H1 (cell line): ENCODE measurements at regions not wholly inside any gene's neighbourhood (a gene's known extent, or its start where the extent isn't known, plus 50 kb on each side); places are given as distances from the start of the nearest gene placed in this dataset.
A peak's percentile ranks its signal among the peaks of the same experiment; 100 is the strongest.

ENCODE experiments used
- CTCF ChIA-PET: fragments of 300-600 bp; sonication (Branson Sonifier 250); formaldehyde crosslinking; loops from one replicate; lab custom pipeline; 2021; ENCODE audit not compliant: partially characterized antibody; lab: Charles Lee
- POLR2A ChIA-PET: fragments of 300-600 bp; sonication (Branson Sonifier 250); formaldehyde crosslinking; loops from one replicate; lab custom pipeline; 2021; ENCODE audit warnings: inconsistent platforms; ENCODE audit not compliant: partially characterized antibody; lab: Charles Lee
- DNase-seq, 2 experiments: peaks; one replicate each; pipeline versions ENCODE4 v3.0.0 to v3.0.0-alpha.2; 2010 to 2022; ENCODE audit warnings: low spot score in 2 of 2, low read depth in 1 of 2, mixed read lengths in 1 of 2
- FAIRE-seq: peaks from 2 replicates; lab custom pipeline; 2011; peaks lifted over from hg19 to GRCh38; lab: Jason Lieb, UNC
- H2AFZ ChIP-seq: 2 replicates; pipeline ENCODE4 v1.8.1; 2012; ENCODE audit warnings: low read length, inconsistent platforms
- H2AK5ac ChIP-seq: 2 replicates; pipeline ENCODE4 v1.6.1; 2013; ENCODE audit warnings: low read depth, low read length
- H2BK120ac ChIP-seq: replicated peaks from 2 replicates; pipeline ENCODE3; 2013; ENCODE audit warnings: low read depth, low read length, inconsistent platforms
- H2BK12ac ChIP-seq: 2 replicates; pipeline ENCODE4 v1.6.1; 2013; ENCODE audit warnings: low read depth, low read length
- H2BK15ac ChIP-seq: 2 replicates; pipeline ENCODE4 v1.6.1; 2013; ENCODE audit warnings: low read length
- H2BK20ac ChIP-seq: 2 replicates; pipeline ENCODE4 v1.6.1; 2013; ENCODE audit warnings: low read length
- H2BK5ac ChIP-seq: 2 replicates; pipeline ENCODE4 v1.6.1; 2013; ENCODE audit warnings: low read depth, low read length
- H3K14ac ChIP-seq: 2 replicates; pipeline ENCODE4 v1.6.1; 2013; ENCODE audit warnings: inconsistent platforms; ENCODE audit not compliant: insufficient read length
- H3K18ac ChIP-seq: 2 replicates; pipeline ENCODE4 v1.6.1; 2013; ENCODE audit warnings: low read length; ENCODE audit errors: extremely low read depth
- H3K23ac ChIP-seq: 2 replicates; pipeline ENCODE4 v1.6.1; 2013; ENCODE audit warnings: inconsistent platforms; ENCODE audit not compliant: insufficient read length
- H3K23me2 ChIP-seq: 2 replicates; pipeline ENCODE4 v1.6.1; 2013; ENCODE audit warnings: low read depth, low read length
- H3K27ac ChIP-seq: 2 replicates; pipeline ENCODE4 v1.6.1; 2011; ENCODE audit warnings: low read depth, low read length, inconsistent platforms
- H3K27me3 ChIP-seq, 4 experiments: replicated peaks in 1 of 4; 1 replicate in 1 of 4; 2 replicates in 3 of 4; pipeline versions ENCODE4 v1.6.1 to v1.8.1; 2011 to 2013; ENCODE audit warnings: low read length in 3 of 4, mild to moderate bottlenecking in 3 of 4, inconsistent platforms in 2 of 4, mixed read lengths in 2 of 4, moderate library complexity in 1 of 4; ENCODE audit not compliant: control insufficient read depth in 3 of 4, insufficient read depth in 3 of 4; ENCODE audit errors: extremely low read depth in 1 of 4
- H3K36me3 ChIP-seq, 4 experiments: 2 replicates each; pipeline versions ENCODE4 v1.6.1 to v1.8.1; 2011 to 2013; ENCODE audit warnings: mild to moderate bottlenecking in 4 of 4, low read length in 3 of 4, moderate library complexity in 2 of 4, control low read depth in 1 of 4, inconsistent platforms in 1 of 4; ENCODE audit not compliant: insufficient read depth in 4 of 4, control insufficient read depth in 2 of 4
- H3K4ac ChIP-seq: replicated peaks from 2 replicates; pipeline ENCODE3; 2013; ENCODE audit warnings: low read length, low read depth, mixed read lengths, inconsistent platforms; ENCODE audit not compliant: insufficient read length
- H3K4me1 ChIP-seq, 4 experiments: replicated peaks in 1 of 4; 1 replicate in 1 of 4; 2 replicates in 3 of 4; pipeline versions ENCODE4 v1.6.1 to v1.8.1; 2011 to 2013; ENCODE audit warnings: low read length in 3 of 4, inconsistent platforms in 2 of 4, mixed read lengths in 1 of 4; ENCODE audit not compliant: insufficient read depth in 4 of 4, control insufficient read depth in 3 of 4
- H3K4me2 ChIP-seq, 2 experiments: 2 replicates each; pipeline versions ENCODE4 v1.6.1 to v1.8.1; 2011 to 2013; ENCODE audit warnings: low read depth in 2 of 2, low read length in 2 of 2, control low read depth in 1 of 2, inconsistent platforms in 1 of 2, mild to moderate bottlenecking in 1 of 2; ENCODE audit not compliant: insufficient read depth in 1 of 2
- H3K4me3 ChIP-seq, 4 experiments: fragments of 200-600, 300-600 bp in 1 of 4; sonication (generic), shearing (Covaris generic), sonication (Bioruptor Twin) in 1 of 4; 2 replicates each; pipeline versions ENCODE4 v1.5.1 to v1.8.1; 2011 to 2016; ENCODE audit warnings: low read length in 4 of 4, low read depth in 3 of 4, control low read depth in 2 of 4, inconsistent platforms in 2 of 4, mild to moderate bottlenecking in 2 of 4, mixed read lengths in 1 of 4, moderate library complexity in 1 of 4; ENCODE audit not compliant: insufficient read depth in 2 of 4; ENCODE audit errors: extremely low read depth in 1 of 4
- H3K56ac ChIP-seq: replicated peaks from 2 replicates; pipeline ENCODE3; 2013; ENCODE audit warnings: low read depth, mild to moderate bottlenecking, mixed read lengths, low read length, inconsistent platforms; ENCODE audit not compliant: insufficient read length
- H3K79me1 ChIP-seq: 2 replicates; pipeline ENCODE4 v1.6.1; 2013; ENCODE audit warnings: low read depth, low read length, control low read depth
- H3K79me2 ChIP-seq, 2 experiments: 2 replicates each; pipeline versions ENCODE4 v1.6.1 to v1.8.1; 2012 to 2013; ENCODE audit warnings: low read length in 2 of 2, mild to moderate bottlenecking in 2 of 2, inconsistent platforms in 1 of 2; ENCODE audit not compliant: insufficient read depth in 2 of 2, control insufficient read depth in 1 of 2
- H3K9ac ChIP-seq, 4 experiments: replicated peaks in 1 of 4; 1 replicate in 1 of 4; 2 replicates in 3 of 4; pipeline versions ENCODE4 v1.6.1 to v1.8.1; 2011 to 2013; ENCODE audit warnings: low read depth in 3 of 4, low read length in 3 of 4, control low read depth in 2 of 4, mild to moderate bottlenecking in 2 of 4, moderate library complexity in 2 of 4, inconsistent platforms in 1 of 4; ENCODE audit errors: extremely low read depth in 1 of 4
- H3K9me3 ChIP-seq, 2 experiments: 2 replicates each; pipeline versions ENCODE4 v1.6.1 to v1.8.1; 2012 to 2013; ENCODE audit warnings: mild to moderate bottlenecking in 2 of 2, moderate library complexity in 2 of 2, control low read depth in 1 of 2, inconsistent platforms in 1 of 2, low read depth in 1 of 2, low read length in 1 of 2, mixed read lengths in 1 of 2; ENCODE audit not compliant: insufficient read depth in 2 of 2
- H4K20me1 ChIP-seq, 2 experiments: replicated peaks in 1 of 2; 2 replicates each; pipeline versions ENCODE3 to v1.8.1; 2011 to 2013; ENCODE audit warnings: inconsistent platforms in 2 of 2, low read length in 2 of 2, mild to moderate bottlenecking in 1 of 2; ENCODE audit not compliant: insufficient read depth in 2 of 2, control insufficient read depth in 1 of 2
- H4K5ac ChIP-seq: 2 replicates; pipeline ENCODE4 v1.6.1; 2013; ENCODE audit warnings: low read length, low read depth, mixed read lengths, inconsistent platforms; ENCODE audit not compliant: insufficient read length
- H4K8ac ChIP-seq: 2 replicates; pipeline ENCODE4 v1.8.0; 2013; ENCODE audit warnings: mild to moderate bottlenecking, moderate library complexity, low read length, inconsistent platforms; ENCODE audit not compliant: insufficient read depth; ENCODE audit errors: extremely low read depth
- H4K91ac ChIP-seq: replicated peaks from 2 replicates; pipeline ENCODE3; 2013; ENCODE audit warnings: low read length, mixed read lengths, inconsistent platforms; ENCODE audit not compliant: insufficient read length
- BACH1 ChIP-seq: IDR thresholded peaks from 2 replicates; pipeline ENCODE4 v1.6.1; 2012; ENCODE audit warnings: low read length, improper control_type of control experiment
- BRCA1 ChIP-seq: IDR thresholded peaks from 2 replicates; pipeline ENCODE4 v1.6.1; 2012; ENCODE audit warnings: low read depth, low read length, improper control_type of control experiment
- CEBPB ChIP-seq: IDR thresholded peaks from 2 replicates; pipeline ENCODE4 v1.6.1; 2012; ENCODE audit warnings: low read depth, low read length
- CTBP2 ChIP-seq: IDR thresholded peaks from 2 replicates; pipeline ENCODE4 v1.7.0; 2011; ENCODE audit warnings: borderline replicate concordance, mild to moderate bottlenecking, moderate library complexity, mixed read lengths, low read length; ENCODE audit not compliant: insufficient read depth, insufficient read length
- NANOG ChIP-seq: IDR thresholded peaks from 2 replicates; pipeline ENCODE4 v1.6.1; 2011; ENCODE audit warnings: low read length, low read depth, mild to moderate bottlenecking, inconsistent platforms; ENCODE audit not compliant: insufficient read depth, poor library complexity, severe bottlenecking
- POU5F1 ChIP-seq: IDR thresholded peaks from 2 replicates; pipeline ENCODE4 v1.6.1; 2011; ENCODE audit warnings: low read depth, mild to moderate bottlenecking, low read length, moderate library complexity
- SRF ChIP-seq: IDR thresholded peaks from 2 replicates; pipeline ENCODE4 v1.6.1; 2011; ENCODE audit warnings: mild to moderate bottlenecking, low read depth, low read length, moderate library complexity
- TAF7 ChIP-seq: optimal IDR thresholded peaks from 2 replicates; pipeline ENCODE3; 2011; ENCODE audit warnings: low read depth, mild to moderate bottlenecking, inconsistent platforms, low read length, moderate library complexity, borderline replicate concordance
- ZNF274 ChIP-seq: IDR thresholded peaks from 2 replicates; pipeline ENCODE4 v1.7.0; 2012; ENCODE audit warnings: low read length, borderline replicate concordance; ENCODE audit errors: extremely low read depth
- WGBS, 2 experiments: shearing (Covaris generic) in 1 of 2; methylation state at CpG; one replicate each; pipeline versions ENCODE4 v1.1.6 to v1.1.7; 2013 to 2015; ENCODE audit warnings: low lambda C conversion rate in 2 of 2, mixed read lengths in 2 of 2, inconsistent platforms in 1 of 2, low coverage in 1 of 2, missing lambda C conversion rate in 1 of 2; ENCODE audit not compliant: insufficient replicate concordance in 2 of 2, insufficient coverage in 1 of 2, insufficient read length in 1 of 2; ENCODE audit errors: extremely low coverage in 1 of 2, missing lambda C conversion rate in 1 of 2; 5-methylcytosine and 5-hydroxymethylcytosine counted together
- TF ChIP-seq, protein P1 (sequence below): IDR thresholded peaks from 2 replicates; pipeline ENCODE4 v1.6.1; 2012; ENCODE audit warnings: low read length, inconsistent platforms

DNA sequence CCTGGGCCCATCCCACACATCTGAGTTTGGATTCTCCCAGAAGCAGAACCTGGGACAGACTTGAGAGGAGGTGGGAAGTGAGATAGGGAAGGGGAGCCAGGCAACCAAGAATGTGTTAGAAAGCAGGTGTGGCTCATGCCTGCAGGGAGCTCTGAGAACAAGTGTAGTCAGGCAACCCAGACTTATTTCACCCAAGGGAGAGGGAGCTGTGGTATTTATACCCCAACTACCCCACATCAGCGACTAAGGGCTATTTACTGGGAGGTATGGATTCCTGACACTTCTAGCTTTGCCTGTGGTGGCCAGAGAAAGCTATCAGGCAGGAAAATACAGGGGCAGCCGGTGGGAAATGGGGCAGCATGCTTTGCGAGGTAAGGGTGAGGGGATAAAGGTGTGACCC lies 125.8 kb upstream of the MSX1 start:
- no peaks in the 10 kb centered on the region for H3K79me2 ChIP-seq
- CTCF ChIA-PET = interaction anchor here (0.7 to 1.6 kb wide), 6 partner anchors 7 to 72 kb away, joined by 3 to 7 read pairs (median 3); no protein-coding TSS in a partner anchor

More for the DNA sequence above, 125.8 kb upstream of the MSX1 start:
- no peak overlapping the region for H3K4me2 ChIP-seq
- no peaks in the 10 kb centered on the region for H3K9me3 ChIP-seq
- no peaks in the 10 kb centered on the region for H3K36me3 ChIP-seq
- no peak overlapping the region for H2AFZ ChIP-seq
- no peaks in the 10 kb centered on the region; a peak in 1 of 7 replicates for H3K27me3 ChIP-seq
- H3K56ac ChIP-seq = no peak overlapping the region
- peaks cover 2 to 3% of the 10 kb centered on the region in 2 experiments for H4K20me1 ChIP-seq
- FAIRE-seq = no peak
- H3K14ac ChIP-seq = no peak overlapping the region
- no peak overlapping the region for H4K8ac ChIP-seq
- no peak for DNase-seq
- no peak overlapping the region for H2BK15ac ChIP-seq
- POLR2A ChIA-PET = interaction anchor here (1.2 to 1.4 kb wide), 2 partner anchors 52 to 169 kb away, joined by 3 read pairs; no protein-coding TSS in a partner anchor
- H2BK12ac ChIP-seq = peak overlapping the region; percentile 31; the same call in 1 of the 2 replicates
- H2AK5ac ChIP-seq = no peak overlapping the region
- no peak overlapping the region for H4K5ac ChIP-seq
- no peak overlapping the region for H4K91ac ChIP-seq
- no peak overlapping the region for H2BK120ac ChIP-seq
- H3K23ac ChIP-seq = no peak overlapping the region
- TF ChIP-seq NANOG = no peak
- TF ChIP-seq TAF7 = no peak
- TF ChIP-seq CEBPB = no peak
- TF ChIP-seq, protein P1, sequence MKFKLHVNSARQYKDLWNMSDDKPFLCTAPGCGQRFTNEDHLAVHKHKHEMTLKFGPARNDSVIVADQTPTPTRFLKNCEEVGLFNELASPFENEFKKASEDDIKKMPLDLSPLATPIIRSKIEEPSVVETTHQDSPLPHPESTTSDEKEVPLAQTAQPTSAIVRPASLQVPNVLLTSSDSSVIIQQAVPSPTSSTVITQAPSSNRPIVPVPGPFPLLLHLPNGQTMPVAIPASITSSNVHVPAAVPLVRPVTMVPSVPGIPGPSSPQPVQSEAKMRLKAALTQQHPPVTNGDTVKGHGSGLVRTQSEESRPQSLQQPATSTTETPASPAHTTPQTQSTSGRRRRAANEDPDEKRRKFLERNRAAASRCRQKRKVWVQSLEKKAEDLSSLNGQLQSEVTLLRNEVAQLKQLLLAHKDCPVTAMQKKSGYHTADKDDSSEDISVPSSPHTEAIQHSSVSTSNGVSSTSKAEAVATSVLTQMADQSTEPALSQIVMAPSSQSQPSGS = no peak
- no peak for TF ChIP-seq ZNF274
- no peak for TF ChIP-seq BACH1
- TF ChIP-seq POU5F1 = no peak
- TF ChIP-seq BRCA1 = no peak
- TF ChIP-seq SRF = no peak
- no peak for TF ChIP-seq CTBP2
- H3K79me1 ChIP-seq = no peaks in the 10 kb centered on the region
- H3K4me1 ChIP-seq = no peaks in the 10 kb centered on the region; a peak in 1 of 7 replicates
- WGBS, 2 experiments = 90% methylated on average over 3 of the region's 3 CpGs; no CpG with 5 or more reads in 1 of the 2 experiments
- no peak overlapping the region for H3K18ac ChIP-seq
- no peak overlapping the region for H3K4me3 ChIP-seq
- H3K27ac ChIP-seq = no peak overlapping the region
- H2BK20ac ChIP-seq = no peak overlapping the region
- no peak overlapping the region for H3K4ac ChIP-seq
- no peak overlapping the region for H2BK5ac ChIP-seq
- no peaks in the 10 kb centered on the region for H3K23me2 ChIP-seq
- no peak overlapping the region for H3K9ac ChIP-seq
